ENCODE measurements at regions not wholly inside any gene's neighbourhood (a gene's known extent, or its start where the extent isn't known, plus 50 kb on each side); places are given as distances from the start of the nearest gene placed in this dataset.

DNA sequence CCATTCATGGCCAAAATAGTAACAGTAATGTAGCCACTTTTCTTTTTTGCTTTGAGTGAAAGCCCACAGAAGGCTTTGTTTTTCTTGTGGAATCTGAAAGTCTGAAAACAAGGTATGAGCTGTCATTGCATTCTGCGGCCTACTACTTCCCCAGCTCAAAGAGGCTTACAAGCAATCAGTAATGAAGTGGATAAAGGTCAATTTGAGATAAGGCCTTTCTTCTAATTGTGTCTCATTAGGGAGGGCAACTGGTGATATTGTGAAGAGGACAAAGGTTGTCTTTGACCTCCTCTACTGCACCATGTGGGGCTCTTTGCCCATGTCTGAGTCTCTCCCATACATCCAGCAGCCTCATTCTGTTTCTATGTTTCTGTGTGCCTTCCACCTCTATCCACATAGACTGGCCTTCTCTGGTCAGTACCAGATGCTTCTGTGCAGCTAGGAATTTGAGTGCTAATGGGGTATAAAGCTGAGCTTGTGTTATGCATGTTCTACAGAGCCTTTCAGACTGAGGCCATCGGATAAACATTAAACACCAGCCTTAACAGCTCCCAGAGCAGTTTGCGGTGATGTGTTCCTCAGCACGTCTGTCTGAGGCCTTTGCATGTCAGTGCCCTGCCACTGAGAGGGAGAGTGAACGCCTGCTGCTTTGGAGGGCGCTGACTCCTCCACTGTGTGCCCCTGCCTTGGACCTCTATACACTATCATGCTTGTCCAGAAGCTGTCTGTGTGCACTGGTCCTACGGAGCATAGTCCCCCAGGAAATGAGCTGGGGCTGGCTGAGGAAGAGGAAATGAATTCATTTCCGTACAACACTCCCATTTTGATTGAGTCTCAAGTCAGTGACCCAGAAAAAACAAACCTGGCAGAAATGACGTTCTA is 80.2 kb downstream of the SH2D1A start:
- Histone ChIP-seq H3K27ac (ENCODE audit: low read depth, low read length, poor library complexity, severe bottlenecking) (no peak overlapping the region), H3K9me2 (ENCODE audit: low read depth, low read length) (no peaks in the 10 kb centered on the region), H3K4me1 (ENCODE audit: insufficient read depth, low read length, severe bottlenecking) (no peaks in the 10 kb centered on the region), H3K79me2 (ENCODE audit: insufficient read depth, low read length) (no peaks in the 10 kb centered on the region), H3K36me3 (ENCODE audit: insufficient read depth, low read length) (no peaks in the 10 kb centered on the region), H3K9me3 (ENCODE audit: low read length) (no peaks in the 10 kb centered on the region), H4K20me1 (ENCODE audit: insufficient read depth, low read length) (no peaks in the 10 kb centered on the region), H3F3A (ENCODE audit: insufficient read depth, low read length) (no peaks in the 10 kb centered on the region), H3K4me3 (ENCODE audit: low read depth, low read length, poor library complexity, severe bottlenecking) (no peak overlapping the region), H2AFZ (ENCODE audit: low read length) (no peak overlapping the region), H3K27me3 (ENCODE audit: insufficient read depth, low read length) (no peaks in the 10 kb centered on the region), H3K4me2 (ENCODE audit: low read length) (no peak overlapping the region), H3K9ac (ENCODE audit: low read length) (no peak overlapping the region)
- TF ChIP-seq EZH2 (IDR thresholded peaks at IDR 0.05; ENCODE audit: borderline replicate concordance, low read length), result no peak
- TF ChIP-seq, protein P1, sequence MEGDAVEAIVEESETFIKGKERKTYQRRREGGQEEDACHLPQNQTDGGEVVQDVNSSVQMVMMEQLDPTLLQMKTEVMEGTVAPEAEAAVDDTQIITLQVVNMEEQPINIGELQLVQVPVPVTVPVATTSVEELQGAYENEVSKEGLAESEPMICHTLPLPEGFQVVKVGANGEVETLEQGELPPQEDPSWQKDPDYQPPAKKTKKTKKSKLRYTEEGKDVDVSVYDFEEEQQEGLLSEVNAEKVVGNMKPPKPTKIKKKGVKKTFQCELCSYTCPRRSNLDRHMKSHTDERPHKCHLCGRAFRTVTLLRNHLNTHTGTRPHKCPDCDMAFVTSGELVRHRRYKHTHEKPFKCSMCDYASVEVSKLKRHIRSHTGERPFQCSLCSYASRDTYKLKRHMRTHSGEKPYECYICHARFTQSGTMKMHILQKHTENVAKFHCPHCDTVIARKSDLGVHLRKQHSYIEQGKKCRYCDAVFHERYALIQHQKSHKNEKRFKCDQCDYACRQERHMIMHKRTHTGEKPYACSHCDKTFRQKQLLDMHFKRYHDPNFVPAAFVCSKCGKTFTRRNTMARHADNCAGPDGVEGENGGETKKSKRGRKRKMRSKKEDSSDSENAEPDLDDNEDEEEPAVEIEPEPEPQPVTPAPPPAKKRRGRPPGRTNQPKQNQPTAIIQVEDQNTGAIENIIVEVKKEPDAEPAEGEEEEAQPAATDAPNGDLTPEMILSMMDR (IDR thresholded peaks at IDR 0.05; ENCODE audit: low read length), result no peak

DNA sequence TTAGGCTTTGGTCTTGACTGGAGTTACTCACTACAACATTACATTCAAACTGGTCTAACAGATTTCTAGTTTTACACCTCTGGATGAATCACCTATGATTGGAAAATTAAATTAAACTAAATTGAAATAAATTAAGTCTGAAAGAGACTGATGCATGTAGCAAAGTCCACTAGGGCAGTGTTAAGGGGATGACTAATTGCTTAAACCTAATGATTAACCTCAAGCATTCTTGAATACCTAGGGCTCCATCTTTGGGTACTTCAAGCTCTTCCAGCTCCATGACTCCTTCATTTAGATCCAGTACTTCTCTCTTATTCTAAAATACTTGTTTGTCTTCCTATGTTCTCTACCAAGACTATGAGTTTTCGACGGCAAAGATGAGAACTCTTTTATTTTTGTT is 86.8 kb downstream of the SH2D1A start:
- Histone ChIP-seq H3K4me3 (ENCODE audit: low read depth, low read length, poor library complexity, severe bottlenecking) (no peak overlapping the region), H3K27me3 (ENCODE audit: insufficient read depth, low read length) (no peaks in the 10 kb centered on the region), H3K9ac (ENCODE audit: low read length) (no peak overlapping the region), H3K79me2 (ENCODE audit: insufficient read depth, low read length) (no peaks in the 10 kb centered on the region), H3K27ac (ENCODE audit: low read depth, low read length, poor library complexity, severe bottlenecking) (no peak overlapping the region), H3K9me2 (ENCODE audit: low read depth, low read length) (no peaks in the 10 kb centered on the region), H3F3A (ENCODE audit: insufficient read depth, low read length) (no peaks in the 10 kb centered on the region), H3K4me2 (ENCODE audit: low read length) (no peak overlapping the region), H3K9me3 (ENCODE audit: low read length) (no peaks in the 10 kb centered on the region), H3K4me1 (ENCODE audit: insufficient read depth, low read length, severe bottlenecking) (no peaks in the 10 kb centered on the region), H2AFZ (ENCODE audit: low read length) (no peak overlapping the region), H4K20me1 (ENCODE audit: insufficient read depth, low read length) (no peaks in the 10 kb centered on the region), H3K36me3 (ENCODE audit: insufficient read depth, low read length) (no peaks in the 10 kb centered on the region)
- TF ChIP-seq, protein P1 (IDR thresholded peaks at IDR 0.05; ENCODE audit: low read length), result no peak
- TF ChIP-seq EZH2 (IDR thresholded peaks at IDR 0.05; ENCODE audit: borderline replicate concordance, low read length), result no peak

DNA sequence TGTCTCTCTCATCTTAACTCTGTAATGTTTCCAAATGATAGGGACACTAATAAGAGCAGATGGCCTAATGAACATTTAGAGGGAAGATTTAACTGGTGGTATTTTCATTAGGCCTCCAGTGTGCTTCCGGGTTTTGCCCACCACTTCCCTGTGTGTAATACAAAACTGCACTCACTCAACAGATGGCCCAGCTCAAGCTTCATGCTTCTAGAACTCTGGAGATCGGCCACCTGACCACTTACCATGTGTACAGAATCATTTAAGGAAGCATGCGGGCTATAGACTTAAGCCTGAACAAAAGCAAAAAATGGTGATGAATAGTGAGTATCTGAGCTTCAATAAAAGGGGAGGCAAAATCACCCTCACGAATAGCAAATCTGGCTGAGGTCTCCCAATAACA is 89.3 kb downstream of the SH2D1A start:
- H3K4me2 ChIP-seq (ENCODE audit: low read length), result no peak overlapping the region
- TF ChIP-seq, protein P1 (IDR thresholded peaks at IDR 0.05; ENCODE audit: low read length), result no peak
- TF ChIP-seq EZH2 (IDR thresholded peaks at IDR 0.05; ENCODE audit: borderline replicate concordance, low read length), result no peak
- no peak overlapping the region for H3K9ac ChIP-seq (ENCODE audit: low read length)
- no peaks in the 10 kb centered on the region for H3F3A ChIP-seq (ENCODE audit: insufficient read depth, low read length)
- no peak overlapping the region for H3K27ac ChIP-seq (ENCODE audit: low read depth, low read length, poor library complexity, severe bottlenecking)
- H4K20me1 ChIP-seq (ENCODE audit: insufficient read depth, low read length), result no peaks in the 10 kb centered on the region
- H3K9me2 ChIP-seq (ENCODE audit: low read depth, low read length), result no peaks in the 10 kb centered on the region
- no peaks in the 10 kb centered on the region for H3K9me3 ChIP-seq (ENCODE audit: low read length)
- H3K36me3 ChIP-seq (ENCODE audit: insufficient read depth, low read length), result no peaks in the 10 kb centered on the region
- H3K4me1 ChIP-seq (ENCODE audit: insufficient read depth, low read length, severe bottlenecking), result no peaks in the 10 kb centered on the region
- H2AFZ ChIP-seq (ENCODE audit: low read length), result no peak overlapping the region
- H3K79me2 ChIP-seq (ENCODE audit: insufficient read depth, low read length), result no peaks in the 10 kb centered on the region
- no peaks in the 10 kb centered on the region for H3K27me3 ChIP-seq (ENCODE audit: insufficient read depth, low read length)
- no peak overlapping the region for H3K4me3 ChIP-seq (ENCODE audit: low read depth, low read length, poor library complexity, severe bottlenecking)
